ENCODE measurements at regions not wholly inside any gene's neighbourhood (a gene's known extent, or its start where the extent isn't known, plus 50 kb on each side); places are given as distances from the start of the nearest gene placed in this dataset.

- DNase-seq, result no peak
Observed at GRCh38 chr10:10786109-10787090, 231.3 kb upstream of the CELF2 start.

- DNase-seq, result no peak
Observed at GRCh38 chr10:10787586-10787985, 230.1 kb upstream of the CELF2 start.

- DNase-seq, result no peak
Observed at GRCh38 chr10:10788761-10789160, 228.9 kb upstream of the CELF2 start.

GRCh38 chr10:10791869-10792268 is 225.8 kb upstream of the CELF2 start:
- DNase-seq, result no peak

GRCh38 chr10:10792681-10793080 is 225.0 kb upstream of the CELF2 start:
- no peak for DNase-seq

GRCh38 chr10:10794046-10794445 is 223.6 kb upstream of the CELF2 start:
- DNase-seq, result no peak

- DNase-seq, result no peak
Observed at GRCh38 chr10:10794791-10795191, 222.9 kb upstream of the CELF2 start.

GRCh38 chr10:10796061-10796773 is 221.5 kb upstream of the CELF2 start:
- no peak for DNase-seq

- DNase-seq, result no peak
Observed at GRCh38 chr10:10796774-10797415, 220.8 kb upstream of the CELF2 start.

- no peak for DNase-seq
Observed at GRCh38 chr10:10797513-10797912, 220.2 kb upstream of the CELF2 start.

GRCh38 chr10:10798102-10798863 is 219.4 kb upstream of the CELF2 start:
- DNase-seq, result no peak

- no peak for DNase-seq
Observed at GRCh38 chr10:10798864-10799192, 218.8 kb upstream of the CELF2 start.

GRCh38 chr10:10800961-10801360 is 216.7 kb upstream of the CELF2 start:
- no peak for DNase-seq

- no peak for DNase-seq
Observed at GRCh38 chr10:10803278-10803677, 214.4 kb upstream of the CELF2 start.

- DNase-seq, result no peak
Observed at GRCh38 chr10:10804061-10804460, 213.6 kb upstream of the CELF2 start.

- no peak for DNase-seq
Observed at GRCh38 chr10:10804998-10805740, 212.5 kb upstream of the CELF2 start.

GRCh38 chr10:10807106-10807505 is 210.6 kb upstream of the CELF2 start:
- DNase-seq, result no peak

- no peak for DNase-seq
Observed at GRCh38 chr10:10811562-10811961, 206.1 kb upstream of the CELF2 start.

- no peak for DNase-seq
Observed at GRCh38 chr10:10813656-10814055, 204.0 kb upstream of the CELF2 start.

GRCh38 chr10:10814069-10814468 is 203.6 kb upstream of the CELF2 start:
- DNase-seq, result no peak

- DNase-seq, result no peak
Observed at GRCh38 chr10:10816447-10816846, 201.2 kb upstream of the CELF2 start.

- no peak for DNase-seq
Observed at GRCh38 chr10:10817609-10818008, 200.1 kb upstream of the CELF2 start.

All from CD4-positive, alpha-beta T cell treated with Interleukin-4 for 4 hours (primary cell).